OCI-LY1 (cell line): ENCODE measurements at regions not wholly inside any gene's neighbourhood (a gene's known extent, or its start where the extent isn't known, plus 50 kb on each side); places are given as distances from the start of the nearest gene placed in this dataset.

Experiments used
- H2AFZ ChIP-seq: fragments of 200-600 bp; sonication (generic), shearing (Covaris generic); 2 replicates; pipeline ENCODE4 v1.6.0; 2014; ENCODE audit warnings: antibody characterized with exemption, mild to moderate bottlenecking, low read length
- H3F3A ChIP-seq: fragments of 200-600 bp; sonication (generic), shearing (Covaris generic); 2 replicates; pipeline ENCODE4 v1.6.0; 2014; ENCODE audit warnings: mild to moderate bottlenecking, antibody characterized with exemption, low read length, moderate library complexity; ENCODE audit not compliant: insufficient read depth
- H3K27ac ChIP-seq: fragments of 200-600 bp; sonication (generic); 2 replicates; pipeline ENCODE4 v1.5.1; 2014; ENCODE audit warnings: low read length, mixed run types, mild to moderate bottlenecking, low read depth; ENCODE audit not compliant: poor library complexity, severe bottlenecking
- H3K27me3 ChIP-seq: fragments of 200-600 bp; sonication (generic); 2 replicates; pipeline ENCODE4 v1.6.0; 2014; ENCODE audit warnings: antibody characterized with exemption, mild to moderate bottlenecking, low read length, moderate library complexity; ENCODE audit not compliant: insufficient read depth
- H3K36me3 ChIP-seq: fragments of 200-600 bp; sonication (generic); 2 replicates; pipeline ENCODE4 v1.6.1; 2014; ENCODE audit warnings: mild to moderate bottlenecking, antibody characterized with exemption, low read length, moderate library complexity, mixed read lengths; ENCODE audit not compliant: insufficient read depth
- H3K4me1 ChIP-seq: fragments of 200-600 bp; sonication (generic); 2 replicates; pipeline ENCODE4 v1.5.1; 2014; ENCODE audit warnings: mild to moderate bottlenecking, low read length, moderate library complexity; ENCODE audit not compliant: insufficient read depth, severe bottlenecking
- H3K4me2 ChIP-seq: fragments of 200-600 bp; sonication (generic), shearing (Covaris generic); 2 replicates; pipeline ENCODE4 v1.6.1; 2014; ENCODE audit warnings: low read length
- H3K4me3 ChIP-seq: fragments of 200-600 bp; sonication (generic); 2 replicates; pipeline ENCODE4 v1.5.1; 2014; ENCODE audit warnings: low read length, low read depth, mild to moderate bottlenecking, mixed read lengths; ENCODE audit not compliant: poor library complexity, severe bottlenecking
- H3K79me2 ChIP-seq: fragments of 200-600 bp; shearing (Covaris generic); 2 replicates; pipeline ENCODE4 v1.6.1; 2016; ENCODE audit warnings: mixed run types, low read length, mixed read lengths; ENCODE audit not compliant: insufficient read depth
- H3K9ac ChIP-seq: fragments of 200-600 bp; sonication (generic), shearing (Covaris generic); 2 replicates; pipeline ENCODE4 v1.6.1; 2014; ENCODE audit warnings: mild to moderate bottlenecking, low read length, mixed read lengths
- H3K9me2 ChIP-seq: fragments of 200-600 bp; sonication (generic), shearing (Covaris generic); 2 replicates; pipeline ENCODE4 v1.6.1; 2014; ENCODE audit warnings: low read depth, mild to moderate bottlenecking, low read length, mixed read lengths
- H3K9me3 ChIP-seq: fragments of 200-600 bp; shearing (Covaris generic); 2 replicates; pipeline ENCODE4 v1.6.1; 2014; ENCODE audit warnings: low read length, mixed read lengths
- H4K20me1 ChIP-seq: fragments of 200-600 bp; sonication (generic), shearing (Covaris generic); 2 replicates; pipeline ENCODE4 v1.6.0; 2016; ENCODE audit warnings: mild to moderate bottlenecking, low read length; ENCODE audit not compliant: insufficient read depth
- CTCF ChIP-seq: fragments of 200-600 bp; sonication (generic), shearing (Covaris generic); IDR thresholded peaks from 2 replicates; pipeline ENCODE4 v1.5.1; 2017; ENCODE audit warnings: mild to moderate bottlenecking, antibody characterized with exemption, low read length, moderate library complexity, mixed read lengths
- EZH2 ChIP-seq: fragments of 200-600 bp; sonication (generic), shearing (Covaris generic); IDR thresholded peaks from 2 replicates; pipeline ENCODE4 v1.8.0; 2017; ENCODE audit warnings: borderline replicate concordance, mixed run types, mild to moderate bottlenecking, antibody characterized with exemption, low read length, moderate library complexity, mixed read lengths

- H3K79me2 ChIP-seq, result no peaks in the 10 kb centered on the region
- no peak overlapping the region for H2AFZ ChIP-seq
- no peaks in the 10 kb centered on the region for H4K20me1 ChIP-seq
- no peak for TF ChIP-seq CTCF
- no peak for TF ChIP-seq EZH2
- H3K36me3 ChIP-seq, result no peaks in the 10 kb centered on the region
- no peak overlapping the region for H3K27ac ChIP-seq
- no peaks in the 10 kb centered on the region for H3K9me3 ChIP-seq
- H3K4me3 ChIP-seq, result no peak overlapping the region
- no peaks in the 10 kb centered on the region for H3K4me1 ChIP-seq
- H3F3A ChIP-seq, result no peaks in the 10 kb centered on the region
- no peak overlapping the region for H3K9ac ChIP-seq
- H3K27me3 ChIP-seq, result no peaks in the 10 kb centered on the region
- H3K9me2 ChIP-seq, result no peaks in the 10 kb centered on the region; the same call in 1 of the 2 replicates
- no peak overlapping the region for H3K4me2 ChIP-seq
These were observed 888.1 kb downstream of the PDCD6IP start for GRCh38 chr3:34686541-34686940.

- no peaks in the 10 kb centered on the region for H3K79me2 ChIP-seq
- no peaks in the 10 kb centered on the region for H4K20me1 ChIP-seq
- no peaks in the 10 kb centered on the region for H3K36me3 ChIP-seq
- H3K4me1 ChIP-seq, result no peaks in the 10 kb centered on the region
- H3K4me3 ChIP-seq, result no peak overlapping the region
- no peak overlapping the region for H3K9ac ChIP-seq
- TF ChIP-seq EZH2, result no peak
- no peak for TF ChIP-seq CTCF
- no peaks in the 10 kb centered on the region for H3K27me3 ChIP-seq
- H3K4me2 ChIP-seq, result no peak overlapping the region
- H3F3A ChIP-seq, result peaks cover 2% of the 10 kb centered on the region; the same call in 1 of the 2 replicates
- no peak overlapping the region for H2AFZ ChIP-seq
- no peak overlapping the region for H3K27ac ChIP-seq
- no peaks in the 10 kb centered on the region; the same call in 1 of the 2 replicates for H3K9me2 ChIP-seq
- no peaks in the 10 kb centered on the region for H3K9me3 ChIP-seq
These were observed 889.2 kb downstream of the PDCD6IP start for GRCh38 chr3:34687671-34688070.

- H3K4me1 ChIP-seq, result no peaks in the 10 kb centered on the region
- H3K9me3 ChIP-seq, result 0 out of 2 replicates have a peak, but pooled peaks cover 3% of the 10 kb centered on the region
- H3K27ac ChIP-seq, result no peak overlapping the region
- H3K9ac ChIP-seq, result no peak overlapping the region
- no peak overlapping the region for H3K4me3 ChIP-seq
- TF ChIP-seq EZH2 (no peak), CTCF (no peak)
- no peaks in the 10 kb centered on the region; the same call in 1 of the 2 replicates for H3K9me2 ChIP-seq
- no peaks in the 10 kb centered on the region for H4K20me1 ChIP-seq
- H3K79me2 ChIP-seq, result no peaks in the 10 kb centered on the region
- H3K4me2 ChIP-seq, result no peak overlapping the region
- no peaks in the 10 kb centered on the region for H3K36me3 ChIP-seq
- no peaks in the 10 kb centered on the region for H3K27me3 ChIP-seq
- H2AFZ ChIP-seq, result no peak overlapping the region
- H3F3A ChIP-seq, result peaks cover 2% of the 10 kb centered on the region; the same call in 1 of the 2 replicates
These were observed 898.4 kb downstream of the PDCD6IP start for GRCh38 chr3:34696831-34697230.
